IPS-NIHi11 (cell line): ENCODE measurements at regions not wholly inside any gene's neighbourhood (a gene's known extent, or its start where the extent isn't known, plus 50 kb on each side); places are given as distances from the start of the nearest gene placed in this dataset.
"Not testable (repeated sequence)": the region's sequence is repeated elsewhere in the genome, so short reads cannot be mapped to it uniquely, and the experiment has no call there.

Experiments used
- DNase-seq: peaks from one replicate; pipeline ENCODE4 v3.0.0; 2012; ENCODE audit warnings: mixed read lengths, low spot score

DNA sequence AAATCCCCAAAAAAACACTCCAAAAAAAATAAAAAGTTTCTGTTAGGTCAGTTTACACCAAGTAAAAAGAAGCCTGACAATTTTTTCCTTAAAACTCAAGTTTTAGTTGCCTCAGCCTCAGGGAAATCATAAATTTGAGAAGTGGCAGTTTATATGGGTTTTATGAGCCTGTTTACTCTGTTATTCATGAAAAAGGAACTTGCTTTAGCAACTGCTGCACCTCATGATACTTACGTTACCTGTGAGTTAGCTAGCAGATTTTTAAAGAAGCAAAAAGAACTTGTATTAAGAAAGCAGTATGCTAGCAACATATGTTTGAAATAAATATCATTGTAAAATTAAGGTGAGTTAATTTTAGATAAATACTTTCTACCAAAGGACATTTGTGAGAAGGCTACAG, 1264.5 kb upstream of the PHF14 start:
- DNase-seq: no peak

DNA sequence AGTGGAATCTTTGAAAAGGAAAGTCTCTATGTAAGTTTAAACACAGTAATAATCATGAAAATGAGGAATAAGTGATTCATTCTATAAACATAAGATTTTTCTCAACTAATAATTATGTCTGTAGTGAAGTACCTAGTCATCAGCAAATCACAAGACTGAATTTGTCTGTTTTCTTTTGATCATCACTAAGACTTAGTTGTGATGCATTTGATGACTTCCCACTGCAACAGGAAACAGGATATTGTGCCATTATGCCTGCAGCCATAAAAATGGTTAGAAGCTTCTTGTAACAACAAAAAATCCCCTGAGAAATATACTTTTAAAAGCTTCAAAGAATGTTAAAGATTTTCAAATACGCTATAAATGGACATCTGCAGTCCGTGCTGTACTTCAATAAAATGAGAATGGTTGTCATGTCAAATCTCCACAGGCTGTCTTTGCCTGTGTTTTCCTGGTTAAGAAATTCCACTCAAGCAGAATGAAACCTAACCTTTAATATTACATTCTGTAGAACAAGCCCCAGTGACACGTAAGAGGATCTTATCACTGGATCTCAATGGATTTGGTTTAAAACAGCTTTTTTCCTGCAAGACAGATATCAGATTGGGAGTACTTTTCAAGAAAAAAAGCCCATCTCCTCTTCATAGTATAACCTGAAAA, 1262.3 kb upstream of the PHF14 start:
- no peak for DNase-seq

DNA sequence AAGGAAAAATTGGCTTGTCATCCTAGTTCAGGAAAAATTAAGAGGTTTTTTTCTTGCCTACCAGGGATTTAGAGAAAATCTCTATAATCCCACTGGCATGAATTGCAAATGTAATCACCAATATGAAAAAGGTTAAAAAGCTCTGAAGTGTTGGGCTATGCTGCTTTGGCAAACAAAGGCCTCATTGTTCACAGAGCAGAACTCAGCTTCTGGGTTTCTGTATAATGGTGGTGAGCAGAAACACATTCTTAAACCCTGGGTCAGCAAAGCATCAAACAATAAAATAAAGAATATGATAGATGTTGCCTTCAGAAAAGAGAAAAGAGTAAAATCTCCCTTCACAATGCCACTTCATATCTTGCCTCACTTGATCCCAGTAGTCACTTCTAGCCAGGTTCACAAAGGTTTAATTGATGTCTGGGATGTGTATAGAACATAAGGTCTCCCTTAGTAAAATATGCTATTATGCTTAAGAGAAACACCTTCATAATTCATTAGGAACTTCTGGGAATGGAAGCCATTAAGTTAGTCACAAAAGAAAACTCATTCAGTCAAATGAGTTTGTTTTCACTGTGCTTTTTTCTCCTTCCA, 1255.5 kb upstream of the PHF14 start:
- no peak for DNase-seq

DNA sequence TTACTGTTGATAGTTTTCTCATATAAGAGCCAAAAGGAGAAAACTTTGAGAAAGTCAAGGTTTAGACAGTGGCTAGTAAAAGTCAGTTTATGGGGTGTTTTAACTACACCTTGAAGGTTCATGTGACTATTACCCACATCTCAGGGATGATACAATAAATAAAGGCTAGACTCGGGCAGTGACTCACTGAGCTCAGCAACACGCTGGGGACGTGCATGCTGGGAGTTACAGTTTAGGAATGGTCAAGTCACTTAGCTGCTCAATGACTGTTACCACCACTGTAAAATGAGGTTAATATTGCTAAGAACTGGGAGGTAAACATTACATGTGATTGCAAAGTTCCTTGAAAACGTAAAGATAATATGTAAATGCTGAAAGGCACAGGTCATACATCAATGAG, 1254.4 kb upstream of the PHF14 start:
- DNase-seq: no peak

DNA sequence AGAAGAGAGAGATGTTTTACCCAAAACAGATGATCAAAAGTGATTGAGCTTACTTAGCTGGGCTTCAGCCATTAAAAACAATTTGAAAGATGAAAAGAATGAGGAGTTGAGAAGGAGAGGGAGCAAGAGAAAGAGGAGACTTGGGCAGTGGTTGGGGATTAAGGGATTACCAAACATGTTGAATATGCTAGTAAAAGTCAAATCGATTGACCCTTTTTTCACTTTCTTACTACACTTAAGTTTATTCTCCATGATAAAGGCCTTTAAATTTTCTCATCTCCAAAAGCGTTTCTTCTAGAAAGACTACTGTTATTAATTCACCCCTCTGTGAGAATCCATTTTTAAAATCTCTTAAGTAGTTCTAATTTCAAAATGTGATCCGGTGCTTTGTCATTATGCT, 1254.0 kb upstream of the PHF14 start:
- DNase-seq: no peak

DNA sequence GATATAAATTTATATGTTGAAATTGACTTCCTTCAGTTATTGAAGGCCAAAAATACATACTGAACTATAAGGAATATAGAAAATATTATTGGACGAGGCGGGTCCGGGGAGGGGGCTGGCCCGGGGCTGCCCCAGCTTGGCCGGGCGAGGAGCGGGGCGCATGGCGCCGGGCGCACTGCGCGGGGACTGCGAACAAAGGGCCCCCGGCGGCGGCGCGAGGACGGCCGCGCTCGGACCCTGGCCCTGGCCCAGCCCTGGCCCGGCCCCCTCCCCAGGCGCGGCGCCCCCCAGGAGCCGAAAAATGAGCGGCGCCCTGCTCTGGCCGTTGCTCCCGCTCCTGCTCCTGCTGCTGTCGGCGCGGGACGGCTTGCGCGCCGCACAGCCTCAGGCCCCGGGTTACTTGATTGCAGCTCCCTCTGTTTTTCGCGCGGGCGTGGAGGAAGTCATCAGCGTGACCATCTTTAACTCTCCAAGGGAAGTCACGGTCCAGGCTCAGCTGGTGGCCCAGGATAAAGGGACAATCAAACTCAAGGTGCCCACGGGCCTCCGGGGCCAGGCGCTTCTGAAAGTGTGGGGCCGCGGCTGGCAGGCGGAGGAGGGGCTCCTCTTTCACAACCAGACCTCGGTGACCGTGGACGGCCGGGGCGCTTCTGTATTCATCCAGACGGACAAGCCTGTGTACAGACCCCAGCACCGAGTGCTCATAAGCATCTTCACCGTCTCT, 1247.6 kb upstream of the PHF14 start:
- not testable (repeated sequence) for DNase-seq

DNA sequence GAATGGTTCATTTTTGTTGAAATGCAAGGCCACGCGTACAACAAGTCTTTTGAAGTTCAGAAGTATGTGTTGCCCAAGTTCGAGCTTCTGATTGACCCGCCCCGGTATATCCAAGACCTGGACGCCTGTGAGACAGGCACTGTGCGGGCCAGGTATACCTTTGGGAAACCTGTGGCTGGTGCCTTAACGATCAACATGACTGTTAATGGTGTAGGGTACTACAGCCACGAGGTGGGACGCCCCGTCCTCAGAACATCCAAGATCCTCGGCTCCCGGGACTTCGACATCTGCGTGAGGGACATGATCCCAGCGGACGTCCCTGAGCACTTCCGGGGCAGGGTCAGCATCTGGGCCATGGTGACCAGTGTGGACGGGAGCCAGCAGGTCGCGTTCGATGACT, 1246.9 kb upstream of the PHF14 start:
- not testable (repeated sequence) for DNase-seq

DNA sequence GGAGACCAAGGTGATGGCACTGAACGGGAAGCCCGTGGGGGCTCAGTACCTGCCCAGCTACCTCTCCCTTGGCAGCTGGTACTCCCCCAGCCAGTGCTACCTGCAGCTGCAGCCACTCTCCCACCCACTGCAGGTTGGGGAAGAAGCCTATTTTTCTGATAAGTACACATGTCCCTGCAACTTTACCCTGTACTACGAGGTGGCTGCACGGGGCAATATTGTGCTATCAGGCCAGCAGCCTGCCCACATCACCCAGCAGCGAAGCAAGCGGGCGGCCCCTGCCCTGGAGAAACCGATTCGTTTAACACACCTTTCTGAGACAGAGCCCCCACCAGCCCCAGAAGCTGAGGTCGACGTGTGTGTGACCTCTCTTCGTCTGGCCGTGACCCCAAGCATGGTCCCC, 1246.2 kb upstream of the PHF14 start:
- not testable (repeated sequence) for DNase-seq

DNA sequence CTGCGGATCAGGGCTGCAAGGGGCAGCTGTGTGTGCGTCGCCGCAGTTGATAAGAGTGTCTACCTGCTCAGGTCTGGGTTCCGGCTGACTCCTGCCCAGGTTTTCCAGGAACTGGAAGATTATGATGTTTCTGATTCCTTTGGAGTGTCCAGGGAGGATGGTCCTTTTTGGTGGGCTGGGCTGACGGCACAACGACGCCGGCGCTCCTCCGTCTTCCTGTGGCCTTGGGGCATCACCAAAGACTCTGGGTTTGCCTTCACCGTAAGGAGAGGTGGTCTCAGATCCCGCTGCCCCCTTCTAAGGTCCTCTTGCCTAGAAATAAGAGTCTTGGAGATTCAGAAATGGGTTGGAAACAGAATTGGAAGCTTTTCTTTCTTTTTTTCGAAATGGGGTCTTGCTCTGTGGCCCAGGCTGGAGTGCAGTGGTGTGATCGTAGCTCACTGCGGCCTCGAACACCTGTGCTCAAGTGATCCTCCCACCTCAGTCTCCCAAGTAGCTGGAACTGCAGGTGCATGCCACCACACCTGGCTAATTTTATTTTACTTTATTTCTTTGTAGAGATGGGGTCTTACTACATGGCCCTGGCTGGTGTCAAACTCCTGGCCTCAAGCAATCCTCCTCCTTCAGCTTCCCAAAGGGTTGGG, 1245.5 kb upstream of the PHF14 start:
- DNase-seq: not testable (repeated sequence)

DNA sequence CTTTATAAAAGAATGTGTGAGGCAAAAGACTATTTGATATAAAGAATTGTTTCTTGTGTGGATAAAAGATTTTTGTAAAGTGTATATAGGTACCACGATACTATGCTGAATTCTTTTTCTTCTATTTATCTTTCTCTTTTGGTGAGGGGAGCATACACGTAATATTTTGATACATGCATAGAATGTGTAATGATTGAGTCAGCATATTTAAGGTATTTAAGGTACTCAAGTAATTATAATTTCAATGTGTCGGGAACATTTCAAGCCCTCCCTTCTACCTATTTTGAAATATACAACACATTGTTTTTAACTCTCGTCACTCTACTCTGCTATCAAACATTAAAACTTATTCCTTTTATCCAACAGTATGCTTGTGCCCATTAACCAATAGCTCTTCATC, 1221.6 kb upstream of the PHF14 start:
- DNase-seq: no peak

DNA sequence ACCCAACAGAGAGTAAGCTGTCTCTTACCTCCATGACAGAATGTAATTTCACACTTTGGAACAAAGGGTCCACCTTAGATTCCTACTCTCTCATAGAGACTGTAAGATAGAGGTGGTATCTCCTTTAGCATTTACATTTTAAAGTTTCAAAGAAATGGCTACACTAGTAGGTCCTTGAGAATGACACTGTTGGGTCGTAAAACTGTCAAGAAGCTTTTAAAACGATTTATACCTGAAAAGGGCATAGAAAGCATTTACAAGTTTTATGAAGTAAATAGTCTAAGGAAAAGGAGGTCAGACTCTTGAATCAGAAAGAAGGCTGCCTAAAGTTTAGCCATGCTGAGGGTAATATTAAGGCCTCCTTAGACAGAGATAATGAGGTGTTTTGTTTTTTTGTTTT, 1212.4 kb upstream of the PHF14 start:
- no peak for DNase-seq

DNA sequence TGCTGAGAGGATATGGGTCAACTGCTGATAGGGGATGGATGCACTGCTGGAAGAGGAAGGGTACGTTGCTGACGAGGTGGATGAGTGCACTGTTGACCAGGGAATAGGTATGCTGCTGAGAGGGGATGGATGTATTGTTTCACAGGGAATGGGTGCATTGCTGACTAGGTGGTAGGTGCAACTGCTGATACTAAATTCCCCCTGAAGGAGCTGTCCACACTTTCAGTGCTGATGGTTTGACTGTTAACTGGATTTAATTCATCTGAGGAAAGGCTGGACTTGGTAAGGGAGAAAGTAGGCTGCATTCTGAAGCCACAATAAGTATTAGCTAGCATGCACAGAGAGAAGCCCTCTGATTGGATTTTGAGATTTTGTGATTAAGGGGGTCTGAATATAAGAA, 1196.8 kb upstream of the PHF14 start:
- DNase-seq: peak; percentile 39

DNA sequence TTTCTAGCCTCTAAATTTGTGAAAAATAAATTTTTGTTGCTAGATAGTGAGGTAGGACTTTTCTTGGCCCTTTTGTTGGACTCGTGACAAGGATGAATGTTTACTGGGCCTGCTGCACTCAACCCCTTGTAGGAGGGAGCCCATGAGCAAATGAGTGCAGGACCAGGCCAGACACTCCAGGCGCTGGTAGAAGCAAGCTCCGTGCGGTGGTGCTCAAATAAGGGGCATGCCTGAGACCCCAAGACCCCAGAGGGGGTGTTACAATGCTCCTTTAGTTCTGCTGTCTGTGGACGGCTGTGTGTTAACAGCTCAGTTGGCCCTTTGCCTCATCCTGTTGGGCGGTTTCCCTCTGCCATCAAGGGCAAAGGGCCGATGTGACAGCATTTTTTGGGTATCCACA, 1195.3 kb upstream of the PHF14 start:
- no peak for DNase-seq

DNA sequence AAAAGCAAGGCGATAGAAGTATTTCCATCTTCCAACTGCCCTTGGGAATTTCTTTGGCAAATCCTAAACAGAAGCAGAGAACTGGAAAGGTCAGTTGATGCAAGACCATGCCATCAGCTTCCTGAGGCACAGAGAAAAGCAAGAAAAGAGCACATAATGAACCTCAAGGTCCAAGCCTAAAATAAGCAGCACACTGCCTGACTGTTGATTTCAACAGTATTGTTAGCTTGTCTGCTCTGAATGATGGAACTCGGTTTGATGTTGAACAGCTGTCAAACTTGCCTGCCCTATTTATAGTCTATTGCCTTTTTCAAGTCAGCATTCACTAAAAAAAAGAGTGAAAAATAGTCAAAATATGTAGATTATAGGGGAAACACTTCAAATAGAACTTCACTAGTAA, 1192.0 kb upstream of the PHF14 start:
- no peak for DNase-seq

DNA sequence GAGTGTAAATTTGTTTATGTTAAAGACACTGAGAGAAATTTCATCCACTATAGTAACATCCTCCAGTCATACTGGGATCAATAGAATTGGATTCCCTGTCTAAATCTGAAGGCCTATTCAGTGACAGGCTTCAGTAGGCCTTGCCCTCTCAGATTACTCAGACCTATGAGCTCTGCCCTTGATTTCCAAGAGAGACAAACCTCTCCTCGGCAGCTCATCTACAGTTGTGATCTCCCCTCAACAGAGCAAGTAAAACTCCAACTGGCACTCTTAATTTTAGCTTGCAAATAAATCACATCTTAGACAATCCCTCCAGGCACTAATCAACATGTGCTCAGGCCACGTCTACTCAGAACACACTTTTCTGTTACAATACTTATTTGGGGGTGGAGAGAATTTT, 1191.4 kb upstream of the PHF14 start:
- peak; percentile 7 for DNase-seq

DNA sequence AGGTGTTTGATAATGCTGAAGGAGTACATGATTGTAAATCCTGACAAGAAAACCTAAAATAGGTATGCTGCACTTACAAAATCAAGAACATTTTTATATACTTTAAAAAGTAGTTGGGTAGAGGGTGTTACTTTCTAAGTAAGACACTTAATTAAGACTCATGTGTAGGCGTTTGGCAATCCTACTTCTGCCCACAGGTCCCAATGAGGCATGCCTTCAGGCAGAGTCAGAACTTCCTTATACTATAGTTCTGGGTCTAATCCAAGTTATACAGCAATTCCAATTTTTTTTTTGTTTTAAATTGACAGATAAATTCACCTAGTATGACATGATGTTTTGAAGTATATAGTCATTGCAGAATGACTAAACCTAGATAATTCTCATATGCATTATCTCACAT, 1188.5 kb upstream of the PHF14 start:
- no peak for DNase-seq

DNA sequence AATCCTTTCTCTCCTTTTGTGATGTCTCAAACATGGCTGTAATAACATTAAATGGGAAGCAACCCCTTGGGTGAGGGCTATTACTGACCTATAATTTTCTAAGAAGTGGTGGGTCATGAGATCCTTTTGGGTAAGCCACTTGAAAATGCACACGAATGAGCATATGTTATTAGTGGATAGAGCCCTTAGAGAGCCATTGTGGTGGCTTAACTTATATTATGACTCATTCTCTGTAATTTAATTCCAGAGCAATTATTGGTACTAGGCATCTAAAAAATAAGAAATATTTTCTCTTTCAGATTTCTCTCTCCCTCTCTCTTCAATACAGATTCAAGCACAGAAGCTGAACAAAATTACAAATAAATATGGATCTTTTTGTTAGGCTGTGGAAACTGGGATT, 1177.4 kb upstream of the PHF14 start:
- DNase-seq: no peak

DNA sequence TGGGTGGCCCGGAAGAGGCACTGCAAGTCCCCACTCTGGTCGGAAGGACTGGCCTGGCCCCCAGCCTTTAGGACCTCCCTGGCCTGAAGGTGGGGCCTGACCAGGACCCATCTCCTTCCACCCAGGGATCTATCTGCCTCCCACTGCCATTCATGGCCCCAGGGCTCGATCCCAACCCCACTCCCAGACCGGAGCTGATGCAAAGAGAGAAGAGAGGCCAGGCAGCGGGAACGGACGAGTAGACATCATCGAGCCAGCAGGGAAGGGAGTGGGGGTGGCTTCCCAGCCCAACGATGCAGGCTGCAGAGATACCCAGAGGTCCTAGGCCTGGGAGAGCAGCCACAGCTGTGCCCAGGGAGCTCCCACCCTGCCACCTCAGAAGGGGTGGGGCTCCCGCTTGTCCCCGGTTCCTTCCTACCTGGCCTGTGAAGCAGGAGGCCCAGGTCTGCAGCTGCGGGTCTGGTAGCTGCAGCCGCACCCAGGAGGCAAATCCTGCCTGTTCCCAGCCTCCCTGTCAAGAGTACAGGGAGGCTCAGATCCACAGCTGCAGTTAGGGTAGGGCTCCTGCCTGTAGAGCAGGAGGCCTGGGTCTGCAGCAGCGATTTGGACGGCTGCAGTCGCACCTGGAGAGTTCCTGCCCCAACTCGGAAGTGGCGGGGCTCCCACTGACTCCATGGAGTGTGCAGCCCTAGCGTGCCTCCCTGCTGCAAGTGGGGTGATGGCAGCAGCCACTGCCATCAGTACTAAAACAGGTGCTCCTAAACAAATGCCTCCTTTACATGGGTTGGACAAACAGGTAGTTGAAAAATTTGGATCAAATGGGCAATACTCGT, 1151.0 kb upstream of the PHF14 start:
- no peak for DNase-seq

DNA sequence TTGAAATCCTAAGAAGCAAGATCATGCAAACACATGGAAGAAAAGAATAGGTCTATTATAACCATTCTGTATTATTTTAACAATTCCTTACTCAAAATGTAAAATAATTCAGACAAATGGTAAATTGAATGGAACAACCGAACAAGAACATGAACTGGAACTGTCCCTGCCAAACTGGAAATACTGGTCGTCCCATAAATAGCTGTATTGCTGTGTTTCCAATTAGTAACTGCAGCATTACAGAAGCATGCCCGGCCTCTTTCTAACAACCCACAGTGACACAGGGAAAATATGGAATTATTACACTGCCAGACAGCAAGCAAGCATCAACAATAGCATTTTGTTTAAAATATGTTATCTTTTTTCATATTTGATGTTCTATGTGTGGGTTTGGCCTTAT, 1138.5 kb upstream of the PHF14 start:
- DNase-seq: no peak

DNA sequence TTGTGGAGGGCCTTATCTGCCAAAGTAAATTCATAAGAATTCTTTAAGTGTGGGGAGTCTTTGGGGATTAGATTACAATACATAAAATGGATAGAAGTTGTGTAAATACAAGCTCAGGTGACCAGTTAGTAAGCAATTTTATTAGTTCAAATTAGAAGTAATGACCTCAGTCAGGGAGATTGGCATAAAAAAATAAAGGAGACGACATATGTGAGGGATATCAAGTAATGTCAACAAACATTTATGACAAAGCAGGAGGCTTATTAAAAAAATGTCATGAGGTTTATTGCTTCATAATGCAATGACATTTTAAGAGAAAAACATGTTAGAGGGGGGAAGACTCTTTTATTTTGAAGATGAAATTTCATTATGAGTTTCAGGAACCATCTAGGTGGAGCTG, 1137.0 kb upstream of the PHF14 start:
- no peak for DNase-seq

DNA sequence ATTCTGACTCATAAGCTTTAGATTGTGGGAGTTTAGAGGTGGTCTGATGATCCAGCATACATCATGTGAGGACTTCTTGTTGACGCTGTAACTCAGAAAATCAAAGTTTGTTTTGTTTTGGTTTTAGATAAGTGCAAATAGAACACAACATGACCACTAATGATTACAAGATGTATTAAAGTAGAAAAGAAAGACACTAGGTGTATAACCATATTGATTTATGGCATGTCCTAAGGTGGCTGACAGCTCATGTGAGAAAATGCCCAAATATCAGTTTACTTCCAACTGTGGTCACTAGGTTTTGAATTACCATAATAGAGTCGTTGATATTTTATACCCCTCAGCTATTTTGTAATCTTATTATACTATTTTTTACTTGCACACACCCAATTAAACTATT, 1131.4 kb upstream of the PHF14 start:
- DNase-seq: no peak

DNA sequence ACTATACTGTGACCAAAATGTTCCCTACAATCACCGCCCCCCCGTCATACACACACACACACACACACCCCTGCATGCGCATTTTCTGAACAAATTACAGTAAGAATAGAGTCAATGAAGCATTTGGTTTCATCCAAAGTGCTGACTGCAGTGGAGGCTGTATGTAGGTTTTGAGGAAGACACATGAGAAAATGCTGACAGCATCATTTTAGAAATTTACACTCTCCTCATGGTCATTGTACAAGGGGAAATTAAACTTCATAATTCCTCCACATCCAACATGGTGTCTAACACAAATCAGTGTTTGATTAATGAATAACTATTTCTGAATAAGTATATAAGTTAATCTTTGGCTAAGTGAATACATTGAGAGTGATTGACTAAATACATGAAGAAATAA, 1126.8 kb upstream of the PHF14 start:
- DNase-seq: no peak
